Stomach (tissue), 8 donors: ENCODE measurements at regions not wholly inside any gene's neighbourhood (a gene's known extent, or its start where the extent isn't known, plus 50 kb on each side); places are given as distances from the start of the nearest gene placed in this dataset.

Source experiments
- DNase-seq, 2 donors: peaks; one replicate each; pipeline versions ENCODE4 v3.0.0 to v3.0.0-alpha.2; 2013 to 2019
- H3K27ac ChIP-seq, 5 donors: fragments of 200-600 bp in 4 of 5; sonication (generic) in 4 of 5; one replicate each; pipeline ENCODE4 v1.5.1; 2013 to 2019; ENCODE audit warnings: mild to moderate bottlenecking in 1 of 5, moderate library complexity in 1 of 5
- H3K27me3 ChIP-seq, 3 donors: fragments of 200-600 bp; sonication (generic); one replicate each; pipeline ENCODE4 v1.5.1; 2017 to 2019; ENCODE audit warnings: mixed run types in 1 of 3
- H3K36me3 ChIP-seq, 4 donors: fragments of 200-600 bp; sonication (generic); 1 replicate in 3 of 4; 2 replicates in 1 of 4; pipeline ENCODE4 v1.5.1; 2016 to 2019
- H3K4me1 ChIP-seq, 4 donors: fragments of 200-600 bp; sonication (generic); one replicate each; pipeline ENCODE4 v1.5.1; 2016 to 2019
- H3K4me3 ChIP-seq, 4 donors: fragments of 200-600 bp; sonication (generic) in 3 of 4; one replicate each; pipeline ENCODE4 v1.5.1; 2016 to 2019; ENCODE audit warnings: mild to moderate bottlenecking in 1 of 4
- H3K9me3 ChIP-seq, 4 donors: fragments of 200-600 bp; sonication (generic); one replicate each; pipeline ENCODE4 v1.5.1; 2016 to 2019
- CTCF ChIP-seq, 7 experiments: fragments of 450-650 bp in 4 of 7; fragments of 200-600 bp in 3 of 7; sonication (generic) in 3 of 7; IDR thresholded peaks; one replicate each; pipeline ENCODE4 v1.5.1; 2016 to 2019; ENCODE audit warnings: antibody characterized with exemption in 7 of 7, control low read depth in 2 of 7, mild to moderate bottlenecking in 1 of 7
- EP300 ChIP-seq: sonication (generic); formaldehyde crosslinking; IDR thresholded peaks from one replicate; pipeline ENCODE4 v1.6.1; 2017; ENCODE audit warnings: antibody characterized with exemption
- POLR2A ChIP-seq, 4 donors: fragments of 450-650 bp; IDR thresholded peaks; one replicate each; pipeline ENCODE4 v1.6.1; 2016; ENCODE audit warnings: antibody characterized with exemption in 4 of 4, control low read depth in 2 of 4, mild to moderate bottlenecking in 1 of 4, moderate library complexity in 1 of 4
- POLR2AphosphoS5 ChIP-seq, 3 donors: sonication (generic); formaldehyde crosslinking; IDR thresholded peaks; one replicate each; pipeline ENCODE4 v1.6.1; 2016; ENCODE audit warnings: antibody characterized with exemption in 3 of 3
- WGBS, 5 donors: extraction: QIAGEN DNeasy Blood & Tissue Kit in 3 of 5; methylation state at CpG; one replicate each; pipeline versions ENCODE4 v1.1.5 to v1.1.7; 2013 to 2018; 5-methylcytosine and 5-hydroxymethylcytosine counted together
- intact Hi-C: fragments of 100-400 bp; cut with DNase I; formaldehyde crosslinking; loops from one replicate; pipeline ENCODE4 v1.15.1; 2023; ENCODE audit warnings: low total_unique reads
- donor health status: healthy with polysubstance abuse.
- donor health status: Bipolar disorder and iron deficiency.
- donor health status: healthy.

GRCh38 chr12:77122236-77122635 is 56.9 kb upstream of the E2F7 start:
- Histone ChIP-seq H3K4me3 (no peak overlapping the region), H3K9me3 (no peaks in the 10 kb centered on the region), H3K27me3 (no peaks in the 10 kb centered on the region), H3K27ac (no peak overlapping the region), H3K36me3 (no peaks in the 10 kb centered on the region), H3K4me1 (no peaks in the 10 kb centered on the region)
- peak in 1 of 2 donors; percentile 5 for DNase-seq
- 34 to 56% (median 50%) methylated on average over 4 of the region's 4 CpGs for WGBS, 5 donors
- intact Hi-C loops = no loop called here
- TF ChIP-seq POLR2AphosphoS5 (IDR thresholded peaks at IDR 0.05) (no peak), EP300 (no peak), CTCF (IDR thresholded peaks at IDR 0.05) (no peak), POLR2A (IDR thresholded peaks at IDR 0.05) (no peak)

- H3K36me3 ChIP-seq = no peaks in the 10 kb centered on the region
- TF ChIP-seq CTCF (IDR thresholded peaks at IDR 0.05) (no peak), EP300 (no peak), POLR2A (IDR thresholded peaks at IDR 0.05) (no peak), POLR2AphosphoS5 (IDR thresholded peaks at IDR 0.05) (no peak)
- no peaks in the 10 kb centered on the region for H3K27me3 ChIP-seq
- no peak overlapping the region for H3K4me3 ChIP-seq
- no peaks in the 10 kb centered on the region for H3K4me1 ChIP-seq
- H3K9me3 ChIP-seq = no peaks in the 10 kb centered on the region
- intact Hi-C loops = no loop called here
- WGBS, 5 donors = 75 to 91% (median 80%) methylated on average over 1 of the region's 1 CpG
- H3K27ac ChIP-seq = no peak overlapping the region
- DNase-seq = no peak
Measured at GRCh38 chr12:77120156-77121085, 55.1 kb upstream of the E2F7 start.

- Histone ChIP-seq H3K9me3 (no peaks in the 10 kb centered on the region), H3K4me1 (no peaks in the 10 kb centered on the region), H3K36me3 (no peaks in the 10 kb centered on the region), H3K27me3 (no peaks in the 10 kb centered on the region), H3K4me3 (no peak overlapping the region), H3K27ac (no peak overlapping the region)
- no peak for TF ChIP-seq POLR2AphosphoS5 (IDR thresholded peaks at IDR 0.05)
- intact Hi-C loops = no loop called here
- 67 to 76% (median 73%) methylated on average over 2 of the region's 2 CpGs for WGBS, 5 donors
- no peak for DNase-seq
Measured at GRCh38 chr12:77118696-77119095, 53.3 kb upstream of the E2F7 start.

- 62 to 81% (median 70%) methylated on average over 2 of the region's 2 CpGs for WGBS, 5 donors
- peaks cover 0 to 5% (median 0%) of the 10 kb centered on the region in 4 donors for H3K9me3 ChIP-seq
- no peak overlapping the region for H3K4me3 ChIP-seq
- no peak for DNase-seq
- no peak for TF ChIP-seq CTCF (IDR thresholded peaks at IDR 0.05)
- no peak for TF ChIP-seq POLR2AphosphoS5 (IDR thresholded peaks at IDR 0.05)
- no peak for TF ChIP-seq POLR2A (IDR thresholded peaks at IDR 0.05)
- TF ChIP-seq EP300 = no peak
- no peaks in the 10 kb centered on the region for H3K27me3 ChIP-seq
- H3K36me3 ChIP-seq = no peaks in the 10 kb centered on the region
- no peaks in the 10 kb centered on the region for H3K4me1 ChIP-seq
- no peak overlapping the region for H3K27ac ChIP-seq
- intact Hi-C loops = no loop called here
Measured at GRCh38 chr12:77116277-77116676, 50.9 kb upstream of the E2F7 start.

- TF ChIP-seq CTCF (IDR thresholded peaks at IDR 0.05) = no peak
- TF ChIP-seq EP300 = no peak
- no peak for TF ChIP-seq POLR2A (IDR thresholded peaks at IDR 0.05)
- TF ChIP-seq POLR2AphosphoS5 (IDR thresholded peaks at IDR 0.05) = no peak
- no peaks in the 10 kb centered on the region for H3K4me1 ChIP-seq
- intact Hi-C loops = no loop called here
- no peak overlapping the region for H3K4me3 ChIP-seq
- no peaks in the 10 kb centered on the region for H3K27me3 ChIP-seq
- H3K27ac ChIP-seq = no peak overlapping the region
- WGBS, 5 donors = 63 to 93% (median 86%) methylated on average over 1 of the region's 1 CpG
- H3K36me3 ChIP-seq = no peaks in the 10 kb centered on the region
- DNase-seq = no peak
- peaks cover 0 to 14% (median 2%) of the 10 kb centered on the region in 4 donors for H3K9me3 ChIP-seq
Measured at GRCh38 chr12:77115471-77115870, 50.1 kb upstream of the E2F7 start.
